Body of pancreas (tissue), 4 donors: ENCODE measurements at regions not wholly inside any gene's neighbourhood (a gene's known extent, or its start where the extent isn't known, plus 50 kb on each side); places are given as distances from the start of the nearest gene placed in this dataset.

Experiments
- ATAC-seq: fragments of 150-250 bp; one replicate; pipeline ENCODE4 v1.9.1; 2016
- DNase-seq, 4 donors: peaks; one replicate each; pipeline ENCODE4 v3.0.0-alpha.2; 2019
- H3K27ac ChIP-seq, 4 donors: fragments of 200-600 bp; sonication (generic); 1 replicate in 3 of 4; 2 replicates in 1 of 4; pipeline versions ENCODE4 v1.5.1 to v1.6.1; 2016 to 2019; ENCODE audit warnings: mild to moderate bottlenecking in 1 of 4, mixed read lengths in 1 of 4, moderate library complexity in 1 of 4
- H3K27me3 ChIP-seq, 2 donors: fragments of 200-600 bp; sonication (generic); one replicate each; pipeline ENCODE4 v1.6.0; 2016; ENCODE audit warnings: mild to moderate bottlenecking in 1 of 2
- H3K36me3 ChIP-seq, 2 donors: fragments of 200-600 bp; sonication (generic); replicated peaks in 1 of 2; 2 replicates each; pipeline ENCODE4 v1.5.1; 2016; ENCODE audit warnings: low read depth in 2 of 2; ENCODE audit not compliant: insufficient read depth in 1 of 2
- H3K4me1 ChIP-seq: fragments of 200-600 bp; sonication (generic); one replicate; pipeline ENCODE4 v1.6.0; 2016
- H3K4me3 ChIP-seq, 2 donors: fragments of 200-600 bp; sonication (generic); 1 replicate in 1 of 2; 2 replicates in 1 of 2; pipeline ENCODE4 v1.5.1; 2016 to 2019
- H3K9me3 ChIP-seq, 3 donors: fragments of 200-600 bp; sonication (generic); 1 replicate in 2 of 3; 2 replicates in 1 of 3; pipeline ENCODE4 v1.5.1; 2016
- POLR2A ChIP-seq, 3 donors: fragments of 450-650 bp; IDR thresholded peaks; one replicate each; pipeline ENCODE4 v1.6.1; 2016; ENCODE audit warnings: antibody characterized with exemption in 3 of 3, mild to moderate bottlenecking in 2 of 3
- WGBS, 2 donors: methylation state at CpG; one replicate each; pipeline ENCODE4 v1.1.5; 2017; 5-methylcytosine and 5-hydroxymethylcytosine counted together
- intact Hi-C: fragments of 100-400 bp; cut with DNase I; formaldehyde crosslinking; loops from one replicate; pipeline ENCODE4 v1.15.1; 2023
- TF ChIP-seq, protein P1 (sequence below), 7 experiments: fragments of 450-650 bp in 4 of 7; fragments of 200-600 bp in 3 of 7; sonication (generic) in 3 of 7; IDR thresholded peaks; one replicate each; pipeline ENCODE4 v1.5.1; 2016 to 2019; ENCODE audit warnings: antibody characterized with exemption in 7 of 7

GRCh38 chr14:27190296-27190695 is 592.5 kb upstream of the NOVA1 start:
- Histone ChIP-seq H3K4me1 (no peaks in the 10 kb centered on the region), H3K36me3 (no peaks in the 10 kb centered on the region), H3K27me3 (no peaks in the 10 kb centered on the region), H3K9me3 (no peaks in the 10 kb centered on the region), H3K27ac (no peak overlapping the region), H3K4me3 (no peak overlapping the region)
- WGBS, 2 donors, result 0 to 47% methylated on average over 1 of the region's 1 CpG
- TF ChIP-seq, protein P1, sequence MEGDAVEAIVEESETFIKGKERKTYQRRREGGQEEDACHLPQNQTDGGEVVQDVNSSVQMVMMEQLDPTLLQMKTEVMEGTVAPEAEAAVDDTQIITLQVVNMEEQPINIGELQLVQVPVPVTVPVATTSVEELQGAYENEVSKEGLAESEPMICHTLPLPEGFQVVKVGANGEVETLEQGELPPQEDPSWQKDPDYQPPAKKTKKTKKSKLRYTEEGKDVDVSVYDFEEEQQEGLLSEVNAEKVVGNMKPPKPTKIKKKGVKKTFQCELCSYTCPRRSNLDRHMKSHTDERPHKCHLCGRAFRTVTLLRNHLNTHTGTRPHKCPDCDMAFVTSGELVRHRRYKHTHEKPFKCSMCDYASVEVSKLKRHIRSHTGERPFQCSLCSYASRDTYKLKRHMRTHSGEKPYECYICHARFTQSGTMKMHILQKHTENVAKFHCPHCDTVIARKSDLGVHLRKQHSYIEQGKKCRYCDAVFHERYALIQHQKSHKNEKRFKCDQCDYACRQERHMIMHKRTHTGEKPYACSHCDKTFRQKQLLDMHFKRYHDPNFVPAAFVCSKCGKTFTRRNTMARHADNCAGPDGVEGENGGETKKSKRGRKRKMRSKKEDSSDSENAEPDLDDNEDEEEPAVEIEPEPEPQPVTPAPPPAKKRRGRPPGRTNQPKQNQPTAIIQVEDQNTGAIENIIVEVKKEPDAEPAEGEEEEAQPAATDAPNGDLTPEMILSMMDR (IDR thresholded peaks at IDR 0.05), result no peak
- TF ChIP-seq POLR2A (IDR thresholded peaks at IDR 0.05), result no peak
- DNase-seq (no peak), ATAC-seq (no peak)
- intact Hi-C loops, result no loop called here

- no peak for DNase-seq
- H3K36me3 ChIP-seq, result no peaks in the 10 kb centered on the region
- intact Hi-C loops, result no loop called here
Observed at GRCh38 chr14:27199272-27199671, 601.4 kb upstream of the NOVA1 start.

GRCh38 chr14:27205036-27205435 is 607.2 kb upstream of the NOVA1 start:
- Histone ChIP-seq H3K27me3 (no peaks in the 10 kb centered on the region), H3K27ac (no peak overlapping the region), H3K36me3 (no peaks in the 10 kb centered on the region), H3K4me1 (no peaks in the 10 kb centered on the region), H3K4me3 (no peak overlapping the region), H3K9me3 (no peaks in the 10 kb centered on the region)
- 68 to 72% methylated on average over 1 of the region's 1 CpG for WGBS, 2 donors
- DNase-seq (no peak), ATAC-seq (no peak)
- intact Hi-C loops, result no loop called here
- no peak for TF ChIP-seq POLR2A (IDR thresholded peaks at IDR 0.05)
- TF ChIP-seq, protein P1 (IDR thresholded peaks at IDR 0.05), result no peak

More at GRCh38 chr14:27199272-27199671, 601.4 kb upstream of the NOVA1 start:
- TF ChIP-seq POLR2A (IDR thresholded peaks at IDR 0.05), result no peak
- TF ChIP-seq, protein P1 (IDR thresholded peaks at IDR 0.05), result no peak
- Histone ChIP-seq H3K27ac (no peak overlapping the region), H3K9me3 (no peaks in the 10 kb centered on the region), H3K4me1 (no peaks in the 10 kb centered on the region), H3K27me3 (no peaks in the 10 kb centered on the region), H3K4me3 (no peak overlapping the region)
- WGBS, 2 donors, result 35 to 63% methylated on average over 1 to 2 of the region's 2 CpGs
- no peak for ATAC-seq

- Histone ChIP-seq H3K27ac (no peak overlapping the region), H3K4me1 (no peaks in the 10 kb centered on the region), H3K27me3 (no peaks in the 10 kb centered on the region), H3K4me3 (no peak overlapping the region), H3K9me3 (no peaks in the 10 kb centered on the region), H3K36me3 (no peaks in the 10 kb centered on the region)
- intact Hi-C loops, result no loop called here
- ATAC-seq, result no peak
- no peak for DNase-seq
- TF ChIP-seq, protein P1 (IDR thresholded peaks at IDR 0.05), result no peak
- no peak for TF ChIP-seq POLR2A (IDR thresholded peaks at IDR 0.05)
Observed at GRCh38 chr14:27211741-27212140, 613.9 kb upstream of the NOVA1 start.

DNA sequence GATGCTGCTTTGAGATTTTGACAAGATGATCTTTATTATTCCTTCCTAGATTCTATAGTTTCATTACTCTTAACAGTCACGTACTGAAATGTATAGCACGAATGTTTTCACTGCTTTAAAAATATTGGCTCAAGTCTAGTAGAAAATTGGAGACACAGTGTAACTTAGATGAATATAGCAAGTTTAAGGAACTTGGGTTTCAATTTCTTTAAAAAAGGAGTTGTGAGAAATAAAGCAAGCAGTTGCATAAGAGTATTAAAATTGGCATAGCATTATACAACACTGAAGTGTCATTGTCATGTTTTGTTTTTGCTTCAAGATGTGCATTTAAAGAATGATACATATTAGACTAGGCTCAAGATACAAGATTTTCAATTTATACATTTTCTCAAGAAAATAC is 624.8 kb upstream of the NOVA1 start:
- 63 to 70% methylated on average over 2 of the region's 2 CpGs for WGBS, 2 donors
- ATAC-seq, result no peak
- intact Hi-C loops, result no loop called here

More for the DNA sequence above, 624.8 kb upstream of the NOVA1 start:
- Histone ChIP-seq H3K4me1 (no peaks in the 10 kb centered on the region), H3K27me3 (no peaks in the 10 kb centered on the region), H3K4me3 (no peak overlapping the region), H3K9me3 (no peaks in the 10 kb centered on the region), H3K36me3 (no peaks in the 10 kb centered on the region), H3K27ac (no peak overlapping the region)
- no peak for TF ChIP-seq POLR2A (IDR thresholded peaks at IDR 0.05)
- TF ChIP-seq, protein P1 (IDR thresholded peaks at IDR 0.05), result no peak
- no peak for DNase-seq
